Transverse colon (tissue), 4 donors: ENCODE measurements at regions not wholly inside any gene's neighbourhood (a gene's known extent, or its start where the extent isn't known, plus 50 kb on each side); places are given as distances from the start of the nearest gene placed in this dataset.

Experiments used
- DNase-seq: peaks from one replicate; pipeline ENCODE4 v3.0.0-alpha.2; 2019
- H3K27ac ChIP-seq, 4 donors: fragments of 200-600 bp; sonication (generic); 2 replicates each; pipeline ENCODE4 v1.5.1; 2016 to 2018; ENCODE audit warnings: inconsistent platforms in 4 of 4
- H3K27me3 ChIP-seq: fragments of 200-600 bp; sonication (generic); 2 replicates; pipeline ENCODE4 v1.5.1; 2017; ENCODE audit warnings: inconsistent platforms
- H3K36me3 ChIP-seq, 4 donors: fragments of 200-600 bp; sonication (generic); 2 replicates each; pipeline ENCODE4 v1.5.1; 2017 to 2019; ENCODE audit warnings: inconsistent platforms in 4 of 4
- H3K4me1 ChIP-seq, 4 donors: fragments of 200-600 bp; sonication (generic); 2 replicates each; pipeline ENCODE4 v1.5.1; 2017 to 2020; ENCODE audit warnings: inconsistent platforms in 4 of 4
- H3K4me3 ChIP-seq, 4 donors: fragments of 200-600 bp; sonication (generic); 1 replicate in 1 of 4; 2 replicates in 3 of 4; pipeline versions ENCODE4 v1.5.1 to v1.6.1; 2017 to 2019; ENCODE audit warnings: inconsistent platforms in 4 of 4
- H3K9me3 ChIP-seq, 2 donors: fragments of 200-600 bp; sonication (generic); 2 replicates each; pipeline ENCODE4 v1.5.1; 2017 to 2019; ENCODE audit warnings: inconsistent platforms in 2 of 2
- EP300 ChIP-seq: sonication (generic); formaldehyde crosslinking; IDR thresholded peaks from one replicate; pipeline ENCODE4 v1.6.1; 2017; ENCODE audit warnings: antibody characterized with exemption, low read depth
- POLR2A ChIP-seq: fragments of 450-650 bp; IDR thresholded peaks from one replicate; pipeline ENCODE4 v1.6.1; 2016; ENCODE audit warnings: antibody characterized with exemption, mild to moderate bottlenecking, moderate library complexity
- POLR2AphosphoS5 ChIP-seq, 3 donors: sonication (generic); formaldehyde crosslinking; IDR thresholded peaks; one replicate each; pipeline ENCODE4 v1.6.1; 2016; ENCODE audit warnings: antibody characterized with exemption in 3 of 3
- WGBS, 2 donors: methylation state at CpG; one replicate each; pipeline ENCODE4 v1.1.5; 2018; ENCODE audit warnings: low coverage in 1 of 2; 5-methylcytosine and 5-hydroxymethylcytosine counted together
- in situ Hi-C, 4 donors: fragments of 200-750 bp; cut with MboI; loops; one replicate each; pipeline versions ENCODE4 v1.15.0 to v1.15.1; 2017; ENCODE audit warnings: low sequenced_read_pairs in 3 of 4, low pct_ligation_motif_present in 1 of 4, low pct_unique_long_range_greater_than_20kb in 1 of 4
- intact Hi-C: fragments of 100-400 bp; cut with DNase I; formaldehyde crosslinking; loops from one replicate; pipeline ENCODE4 v1.15.1; 2023; ENCODE audit warnings: low total_unique reads
- TF ChIP-seq, protein P1 (sequence below), 5 experiments: fragments of 200-600 bp in 3 of 5; fragments of 450-650 bp in 2 of 5; sonication (generic) in 3 of 5; IDR thresholded peaks; 1 replicate in 2 of 5; 2 replicates in 3 of 5; pipeline ENCODE4 v1.5.1; 2016 to 2017; ENCODE audit warnings: antibody characterized with exemption in 5 of 5, inconsistent platforms in 3 of 5, mild to moderate bottlenecking in 2 of 5, moderate library complexity in 1 of 5

- in situ Hi-C loops (no loop called here), intact Hi-C loops (no loop called here)
- H3K36me3 ChIP-seq: no peaks in the 10 kb centered on the region
- H3K27ac ChIP-seq: no peak overlapping the region
- no peak overlapping the region for H3K4me3 ChIP-seq
- H3K9me3 ChIP-seq: no peaks in the 10 kb centered on the region
- TF ChIP-seq, protein P1, sequence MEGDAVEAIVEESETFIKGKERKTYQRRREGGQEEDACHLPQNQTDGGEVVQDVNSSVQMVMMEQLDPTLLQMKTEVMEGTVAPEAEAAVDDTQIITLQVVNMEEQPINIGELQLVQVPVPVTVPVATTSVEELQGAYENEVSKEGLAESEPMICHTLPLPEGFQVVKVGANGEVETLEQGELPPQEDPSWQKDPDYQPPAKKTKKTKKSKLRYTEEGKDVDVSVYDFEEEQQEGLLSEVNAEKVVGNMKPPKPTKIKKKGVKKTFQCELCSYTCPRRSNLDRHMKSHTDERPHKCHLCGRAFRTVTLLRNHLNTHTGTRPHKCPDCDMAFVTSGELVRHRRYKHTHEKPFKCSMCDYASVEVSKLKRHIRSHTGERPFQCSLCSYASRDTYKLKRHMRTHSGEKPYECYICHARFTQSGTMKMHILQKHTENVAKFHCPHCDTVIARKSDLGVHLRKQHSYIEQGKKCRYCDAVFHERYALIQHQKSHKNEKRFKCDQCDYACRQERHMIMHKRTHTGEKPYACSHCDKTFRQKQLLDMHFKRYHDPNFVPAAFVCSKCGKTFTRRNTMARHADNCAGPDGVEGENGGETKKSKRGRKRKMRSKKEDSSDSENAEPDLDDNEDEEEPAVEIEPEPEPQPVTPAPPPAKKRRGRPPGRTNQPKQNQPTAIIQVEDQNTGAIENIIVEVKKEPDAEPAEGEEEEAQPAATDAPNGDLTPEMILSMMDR (IDR thresholded peaks at IDR 0.05): no peak
- TF ChIP-seq POLR2AphosphoS5 (IDR thresholded peaks at IDR 0.05): no peak
- no peak for TF ChIP-seq EP300
- TF ChIP-seq POLR2A: no peak
- DNase-seq: no peak
- no peaks in the 10 kb centered on the region for H3K27me3 ChIP-seq
- 72 to 79% methylated on average over 4 of the region's 4 CpGs for WGBS, 2 donors
- peaks cover 0 to 6% (median 0%) of the 10 kb centered on the region in 4 donors for H3K4me1 ChIP-seq
Measured at GRCh38 chr17:71677439-71677838, 443.4 kb upstream of the SOX9 start.

DNA sequence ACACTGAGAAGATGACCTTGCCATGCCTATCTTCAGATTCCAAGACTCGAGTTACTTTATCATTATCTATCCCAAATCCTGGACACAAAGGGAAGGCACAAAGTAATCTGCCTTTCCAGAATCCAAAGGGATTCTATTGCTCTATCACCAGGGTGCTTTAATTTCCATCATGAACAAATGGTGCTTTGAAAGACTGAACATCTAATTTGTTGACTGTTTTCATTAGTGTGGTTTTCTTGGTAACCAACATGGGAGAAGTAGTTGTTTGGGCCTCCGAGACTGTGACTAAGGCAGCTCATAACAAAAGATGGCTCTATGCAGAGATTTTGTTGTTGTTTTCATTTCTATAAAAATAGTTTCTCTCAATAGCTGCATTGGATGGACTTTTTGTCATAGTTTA lies 441.0 kb upstream of the SOX9 start:
- H3K36me3 ChIP-seq: no peaks in the 10 kb centered on the region
- in situ Hi-C loops (no loop called here), intact Hi-C loops (no loop called here)
- peaks cover 0 to 6% (median 0%) of the 10 kb centered on the region in 4 donors for H3K4me1 ChIP-seq
- no peak overlapping the region for H3K27ac ChIP-seq
- no peak for TF ChIP-seq EP300
- no peak for DNase-seq
- WGBS, 2 donors: 78% methylated on average over 2 of the region's 2 CpGs
- H3K27me3 ChIP-seq: no peaks in the 10 kb centered on the region
- H3K4me3 ChIP-seq: no peak overlapping the region
- H3K9me3 ChIP-seq: no peaks in the 10 kb centered on the region

DNA sequence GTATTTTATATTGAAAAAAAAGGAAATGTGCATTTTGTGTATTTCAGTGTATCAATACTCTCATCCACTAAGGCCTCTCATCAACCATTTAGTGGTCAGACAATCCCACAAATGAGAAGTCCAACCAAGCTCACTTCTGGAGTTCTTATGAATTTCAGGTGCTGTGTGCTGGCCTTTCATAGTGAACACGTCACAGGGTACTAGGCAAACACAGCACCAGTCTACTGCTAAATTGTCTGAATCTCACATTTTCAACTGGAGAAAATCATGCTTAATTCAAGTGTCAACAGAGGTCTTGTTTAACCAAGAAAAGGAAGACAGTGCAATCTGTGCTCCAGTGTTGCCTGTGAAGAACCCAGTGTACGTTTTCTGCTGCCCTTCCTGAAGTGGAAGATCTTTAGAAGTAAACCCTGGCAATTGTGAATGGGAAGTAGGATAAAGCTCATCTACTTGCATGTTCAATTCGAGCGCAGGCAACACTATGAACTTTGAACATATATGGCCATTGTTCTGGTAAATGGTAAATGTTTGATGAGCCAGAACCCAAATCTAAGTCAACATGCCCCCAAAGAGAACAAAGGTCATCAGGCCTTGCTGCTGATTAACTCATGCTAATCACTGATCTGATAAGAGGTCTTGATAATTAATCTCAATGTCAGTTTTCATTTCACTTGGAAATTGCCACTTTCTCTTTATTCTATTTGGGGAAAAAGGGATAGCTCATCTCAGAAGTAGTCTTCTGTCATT lies 439.2 kb upstream of the SOX9 start:
- in situ Hi-C loops: no loop called here
- TF ChIP-seq, protein P1 (IDR thresholded peaks at IDR 0.05): no peak
- TF ChIP-seq EP300 (no peak), POLR2A (no peak)
- Histone ChIP-seq H3K4me3 (no peak overlapping the region), H3K36me3 (no peaks in the 10 kb centered on the region), H3K4me1 (peaks cover 0 to 6% (median 0%) of the 10 kb centered on the region in 4 donors), H3K9me3 (no peaks in the 10 kb centered on the region), H3K27ac (peak overlapping the region; percentile 36 to 54 (median 50)), H3K27me3 (no peaks in the 10 kb centered on the region)
- DNase-seq: peak; percentile 17
- intact Hi-C loops: no loop called here
- 36 to 62% methylated on average over 3 to 4 of the region's 4 CpGs for WGBS, 2 donors

DNA sequence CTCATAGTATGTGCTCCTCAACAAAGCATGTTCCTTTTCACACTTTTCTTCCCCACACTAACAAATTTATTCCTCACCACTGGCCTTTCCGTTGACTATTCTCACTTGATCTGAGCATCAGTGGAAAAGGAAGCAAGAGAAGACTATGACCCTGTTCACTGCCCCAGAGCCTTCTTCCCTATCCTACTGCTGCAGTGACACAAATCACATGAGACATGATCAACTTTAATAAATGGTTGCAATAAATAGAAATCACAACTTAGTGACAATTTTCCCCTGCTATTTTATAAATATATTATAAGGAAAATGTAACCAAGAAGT lies 438.7 kb upstream of the SOX9 start:
- no peak for TF ChIP-seq POLR2AphosphoS5 (IDR thresholded peaks at IDR 0.05)
- no peak for TF ChIP-seq POLR2A
- no peak for TF ChIP-seq EP300
- TF ChIP-seq, protein P1 (IDR thresholded peaks at IDR 0.05): no peak
- peak overlapping the region in 1 of 4 donors; percentile 45 for H3K27ac ChIP-seq
- H3K4me3 ChIP-seq: no peak overlapping the region
- H3K9me3 ChIP-seq: no peaks in the 10 kb centered on the region
- in situ Hi-C loops: no loop called here
- DNase-seq: no peak
- no peaks in the 10 kb centered on the region for H3K27me3 ChIP-seq
- 45 to 74% methylated on average over 1 of the region's 1 CpG for WGBS, 2 donors
- peaks cover 0 to 6% (median 0%) of the 10 kb centered on the region in 4 donors for H3K4me1 ChIP-seq
- intact Hi-C loops: no loop called here
- H3K36me3 ChIP-seq: no peaks in the 10 kb centered on the region

- intact Hi-C loops: loop anchor here (2.0 kb wide), 1 partner anchor 37 kb away; no protein-coding TSS in a partner anchor
Measured at GRCh38 chr17:71689782-71690181, 431.0 kb upstream of the SOX9 start.

More at GRCh38 chr17:71689782-71690181, 431.0 kb upstream of the SOX9 start:
- H3K27me3 ChIP-seq: no peaks in the 10 kb centered on the region
- H3K27ac ChIP-seq: no peak overlapping the region
- DNase-seq: no peak
- no peaks in the 10 kb centered on the region for H3K36me3 ChIP-seq
- H3K4me1 ChIP-seq: no peaks in the 10 kb centered on the region
- no peaks in the 10 kb centered on the region for H3K9me3 ChIP-seq
- in situ Hi-C loops: no loop called here
- H3K4me3 ChIP-seq: no peak overlapping the region
- WGBS, 2 donors: 90 to 96% methylated on average over 3 of the region's 3 CpGs
- TF ChIP-seq POLR2AphosphoS5 (IDR thresholded peaks at IDR 0.05) (no peak), POLR2A (no peak), EP300 (no peak)
- TF ChIP-seq, protein P1 (IDR thresholded peaks at IDR 0.05): no peak
